Pancreas (tissue), 10 donors: ENCODE measurements at regions not wholly inside any gene's neighbourhood (a gene's known extent, or its start where the extent isn't known, plus 50 kb on each side); places are given as distances from the start of the nearest gene placed in this dataset.

Source experiments
- ATAC-seq, 4 donors: fragments of 200-7000 bp; cut with Tn5 transposase; one replicate each; pipeline versions ENCODE4 v1.8.0 to v1.9.1; 2020; ENCODE audit warnings: mild to moderate bottlenecking in 4 of 4, moderate library complexity in 4 of 4
- DNase-seq, 6 donors: peaks; one replicate each; pipeline ENCODE4 v3.0.0-alpha.2; 2020
- FAIRE-seq: peaks from 2 replicates; lab custom pipeline; 2012; peaks lifted over from hg19 to GRCh38; lab: Jason Lieb, UNC
- H3K27ac ChIP-seq, 4 donors: fragments of 200-600 bp; sonication (generic); 1 replicate in 3 of 4; 2 replicates in 1 of 4; pipeline versions ENCODE4 v1.5.0 to v1.8.0; 2020
- H3K27me3 ChIP-seq, 4 donors: fragments of 200-600 bp; one replicate each; pipeline ENCODE4 v1.8.0; 2021
- H3K36me3 ChIP-seq, 3 donors: fragments of 200-600 bp; sonication (generic) in 1 of 3; one replicate each; pipeline versions ENCODE4 v1.5.0 to v1.8.0; 2020 to 2021
- H3K4me1 ChIP-seq, 3 donors: fragments of 200-600 bp; one replicate each; pipeline ENCODE4 v1.8.0; 2021
- H3K4me3 ChIP-seq, 4 donors: fragments of 200-600 bp; sonication (generic) in 2 of 4; one replicate each; pipeline versions ENCODE4 v1.5.0 to v1.8.0; 2020 to 2021
- H3K9me3 ChIP-seq, 4 donors: fragments of 200-600 bp; one replicate each; pipeline ENCODE4 v1.8.0; 2021
- WGBS, 2 donors: extraction: QIAGEN DNeasy Blood & Tissue Kit; methylation state at CpG; one replicate each; pipeline ENCODE4 v1.1.7; 2013; 5-methylcytosine and 5-hydroxymethylcytosine counted together
- intact Hi-C, 3 donors: fragments of 100-400 bp; cut with DNase I; formaldehyde crosslinking; loops; one replicate each; pipeline versions ENCODE4 v1.11.1 to v1.14.2; 2022
- TF ChIP-seq, protein P1 (sequence below), 4 donors: fragments of 200-600 bp; sonication (generic) in 3 of 4; IDR thresholded peaks; one replicate each; pipeline versions ENCODE4 v1.5.0 to v1.8.0; 2021; ENCODE audit warnings: antibody characterized with exemption in 4 of 4
- donor health status: healthy with polysubstance abuse.
- donor health status: DM: no; HTN: no; CAD: no; lungs with moderate emphysema.
- donor health status: DM: no; HTN: no; CAD: no.
- donor health status: control.
- donor health status: control.
- donor health status: Bipolar disorder and iron deficiency.
- donor health status: DM: yes; HTN: yes; CAD: no.
- donor health status: DM: no; HTN: no; CAD: no.
- donor health status: DM: no; HTN: no; CAD: no.
- donor health status: DM: yes; HTN: yes; CAD: no.

DNA sequence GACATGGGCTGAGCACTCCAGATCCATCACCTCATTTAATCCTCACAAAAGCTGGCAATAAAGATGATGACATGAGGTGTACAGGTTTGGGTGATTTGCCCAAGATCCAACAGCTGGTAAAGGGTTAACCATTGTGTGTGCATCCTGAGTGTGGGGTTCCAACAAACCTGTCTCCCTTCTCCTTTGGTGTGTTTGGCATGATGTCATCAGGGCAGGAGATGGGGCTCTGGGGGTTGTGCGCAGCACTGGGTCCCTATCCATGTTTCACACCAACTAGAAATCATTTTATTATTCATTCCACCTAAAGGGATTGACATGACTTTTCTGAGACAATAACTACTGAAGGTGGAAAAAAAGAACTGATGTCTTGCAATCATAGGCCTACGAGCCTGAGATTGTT lies 452.5 kb downstream of the SIPA1L2 start:
- no peak overlapping the region for H3K4me3 ChIP-seq
- intact Hi-C loops: loop anchor here in 1 of 3 donors (10.0 kb wide), 1 partner anchor 317 kb away; no protein-coding TSS in a partner anchor
- no peaks in the 10 kb centered on the region for H3K36me3 ChIP-seq
- TF ChIP-seq, protein P1, sequence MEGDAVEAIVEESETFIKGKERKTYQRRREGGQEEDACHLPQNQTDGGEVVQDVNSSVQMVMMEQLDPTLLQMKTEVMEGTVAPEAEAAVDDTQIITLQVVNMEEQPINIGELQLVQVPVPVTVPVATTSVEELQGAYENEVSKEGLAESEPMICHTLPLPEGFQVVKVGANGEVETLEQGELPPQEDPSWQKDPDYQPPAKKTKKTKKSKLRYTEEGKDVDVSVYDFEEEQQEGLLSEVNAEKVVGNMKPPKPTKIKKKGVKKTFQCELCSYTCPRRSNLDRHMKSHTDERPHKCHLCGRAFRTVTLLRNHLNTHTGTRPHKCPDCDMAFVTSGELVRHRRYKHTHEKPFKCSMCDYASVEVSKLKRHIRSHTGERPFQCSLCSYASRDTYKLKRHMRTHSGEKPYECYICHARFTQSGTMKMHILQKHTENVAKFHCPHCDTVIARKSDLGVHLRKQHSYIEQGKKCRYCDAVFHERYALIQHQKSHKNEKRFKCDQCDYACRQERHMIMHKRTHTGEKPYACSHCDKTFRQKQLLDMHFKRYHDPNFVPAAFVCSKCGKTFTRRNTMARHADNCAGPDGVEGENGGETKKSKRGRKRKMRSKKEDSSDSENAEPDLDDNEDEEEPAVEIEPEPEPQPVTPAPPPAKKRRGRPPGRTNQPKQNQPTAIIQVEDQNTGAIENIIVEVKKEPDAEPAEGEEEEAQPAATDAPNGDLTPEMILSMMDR (IDR thresholded peaks at IDR 0.05): no peak
- WGBS, 2 donors: 81 to 92% methylated on average over 2 of the region's 2 CpGs
- no peaks in the 10 kb centered on the region for H3K27me3 ChIP-seq
- no peak overlapping the region for H3K27ac ChIP-seq
- DNase-seq: no peak
- H3K9me3 ChIP-seq: no peaks in the 10 kb centered on the region
- no peaks in the 10 kb centered on the region for H3K4me1 ChIP-seq
- FAIRE-seq: no peak
- no peak for ATAC-seq

DNA sequence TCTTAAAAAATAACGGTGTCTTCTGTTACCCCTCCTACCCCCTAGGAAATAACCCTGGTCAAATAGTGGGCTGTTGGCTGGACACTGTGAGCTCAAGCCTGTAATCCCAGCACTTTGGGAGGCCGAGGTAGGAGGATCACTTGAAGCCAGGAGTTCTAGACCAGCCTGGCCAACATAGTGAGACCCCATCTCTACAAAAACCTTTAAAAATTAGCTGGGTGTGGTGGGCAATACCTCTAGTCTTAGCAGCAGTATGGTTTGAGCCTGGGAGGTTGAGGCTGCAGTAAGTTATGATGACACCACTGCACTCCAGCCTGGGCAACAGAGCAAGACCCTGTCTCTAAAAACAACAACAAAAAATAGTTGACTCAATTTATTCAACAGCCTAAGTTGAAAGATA lies 453.7 kb downstream of the SIPA1L2 start:
- Histone ChIP-seq H3K27ac (no peak overlapping the region), H3K9me3 (no peaks in the 10 kb centered on the region), H3K27me3 (no peaks in the 10 kb centered on the region), H3K36me3 (no peaks in the 10 kb centered on the region), H3K4me3 (no peak overlapping the region), H3K4me1 (no peaks in the 10 kb centered on the region)
- FAIRE-seq: no peak
- TF ChIP-seq, protein P1 (IDR thresholded peaks at IDR 0.05): no peak
- WGBS, 2 donors: 72 to 84% methylated on average over 2 of the region's 2 CpGs
- no peak for ATAC-seq
- no peak for DNase-seq
- intact Hi-C loops: loop anchor here in 1 of 3 donors (10.0 kb wide), 1 partner anchor 319 kb away; no protein-coding TSS in a partner anchor

DNA sequence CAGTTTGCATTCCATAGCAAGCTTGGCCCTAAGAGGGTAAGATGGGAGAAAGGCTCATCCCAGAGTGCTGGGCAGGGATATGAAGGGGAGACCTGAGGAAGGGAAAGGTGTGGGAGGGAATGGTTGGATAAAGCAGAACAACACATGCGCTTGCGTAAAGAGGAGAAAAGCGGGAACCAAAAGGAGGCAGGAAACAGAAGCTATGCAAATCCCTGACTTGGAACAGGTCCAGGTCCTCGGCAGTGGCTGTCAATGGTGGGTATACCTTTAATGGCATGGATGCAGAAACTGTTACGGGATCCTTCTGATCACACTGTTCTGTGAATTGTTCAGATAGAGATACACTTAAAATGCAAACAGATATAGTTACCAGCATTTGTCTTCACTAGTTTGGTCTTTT lies 455.6 kb downstream of the SIPA1L2 start:
- no peaks in the 10 kb centered on the region for H3K9me3 ChIP-seq
- no peaks in the 10 kb centered on the region for H3K27me3 ChIP-seq
- intact Hi-C loops: loop anchor here in 1 of 3 donors (10.0 kb wide), 1 partner anchor 320 kb away; no protein-coding TSS in a partner anchor
- H3K36me3 ChIP-seq: no peaks in the 10 kb centered on the region
- DNase-seq: no peak
- TF ChIP-seq, protein P1 (IDR thresholded peaks at IDR 0.05): no peak
- no peak overlapping the region for H3K27ac ChIP-seq
- FAIRE-seq: no peak
- H3K4me1 ChIP-seq: no peaks in the 10 kb centered on the region
- WGBS, 2 donors: 53 to 56% methylated on average over 5 of the region's 5 CpGs
- no peak for ATAC-seq
- no peak overlapping the region for H3K4me3 ChIP-seq

DNA sequence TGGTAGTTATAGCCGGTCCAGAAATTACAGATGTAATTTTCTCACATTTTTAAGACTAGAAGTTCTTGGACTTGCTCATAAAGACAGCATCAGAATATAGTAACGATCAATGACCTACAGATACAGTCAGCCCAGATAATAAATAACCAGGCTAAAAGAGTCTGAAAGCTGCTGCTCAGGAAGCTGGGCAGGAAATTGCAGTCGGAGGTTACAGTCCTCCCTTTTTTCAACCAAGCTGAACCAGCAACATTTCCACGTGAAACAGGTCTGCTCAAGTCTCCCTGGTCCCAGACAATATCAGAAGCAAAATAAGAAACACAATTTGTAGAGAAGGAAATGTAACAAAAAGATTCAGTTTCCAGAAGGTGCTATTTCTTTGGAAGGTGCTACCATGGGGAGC lies 457.4 kb downstream of the SIPA1L2 start:
- Histone ChIP-seq H3K27ac (no peak overlapping the region), H3K36me3 (no peaks in the 10 kb centered on the region), H3K27me3 (no peaks in the 10 kb centered on the region), H3K4me1 (no peaks in the 10 kb centered on the region), H3K9me3 (no peaks in the 10 kb centered on the region), H3K4me3 (no peak overlapping the region)
- TF ChIP-seq, protein P1 (IDR thresholded peaks at IDR 0.05): no peak
- whole genome bisulfite sequencing, 2 donors: 26 to 45% methylated on average over 4 of the region's 4 CpGs
- DNase-seq (no peak), FAIRE-seq (no peak), ATAC-seq (no peak)
- intact Hi-C loops: loop anchor here in 1 of 3 donors (10.0 kb wide), 1 partner anchor 322 kb away; no protein-coding TSS in a partner anchor

DNA sequence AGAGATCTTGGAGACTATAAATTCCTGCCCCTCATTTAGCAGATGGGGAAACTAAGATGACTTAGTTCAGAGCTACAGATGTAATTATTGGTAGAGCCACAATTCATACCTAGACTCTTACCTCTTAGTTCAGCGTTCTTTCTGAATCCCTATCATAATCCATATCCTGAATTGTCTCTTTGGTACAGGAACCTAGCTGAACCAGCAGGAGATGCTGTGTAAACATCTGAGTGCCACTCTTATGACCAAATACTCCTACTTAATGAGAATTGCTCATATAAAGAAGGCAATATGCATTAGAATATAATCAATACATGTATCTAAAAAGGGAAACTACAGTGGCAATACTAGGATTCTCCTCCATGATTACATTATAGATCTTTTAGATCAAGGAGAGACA lies 459.0 kb downstream of the SIPA1L2 start:
- no peaks in the 10 kb centered on the region for H3K27me3 ChIP-seq
- H3K9me3 ChIP-seq: no peaks in the 10 kb centered on the region
- DNase-seq (no peak), FAIRE-seq (no peak), ATAC-seq (no peak)
- H3K4me3 ChIP-seq: no peak overlapping the region
- intact Hi-C loops: loop anchor here in 1 of 3 donors (10.0 kb wide), 1 partner anchor 324 kb away; no protein-coding TSS in a partner anchor
- no peaks in the 10 kb centered on the region for H3K4me1 ChIP-seq
- TF ChIP-seq, protein P1 (IDR thresholded peaks at IDR 0.05): no peak
- H3K36me3 ChIP-seq: no peaks in the 10 kb centered on the region
- WGBS, 2 donors: 78 to 79% methylated on average over 1 of the region's 1 CpG
- H3K27ac ChIP-seq: no peak overlapping the region
